Karpas-422 (cell line): ENCODE measurements at regions not wholly inside any gene's neighbourhood (a gene's known extent, or its start where the extent isn't known, plus 50 kb on each side); places are given as distances from the start of the nearest gene placed in this dataset.
"Not testable (repeated sequence)": the region's sequence is repeated elsewhere in the genome, so short reads cannot be mapped to it uniquely, and the experiment has no call there.

Experiments
- DNase-seq: peaks from one replicate; pipeline ENCODE4 v3.0.0-alpha.2; 2015
- H2AFZ ChIP-seq: fragments of 200-600 bp; sonication (generic); 2 replicates; pipeline ENCODE4 v1.6.1; 2014; ENCODE audit warnings: antibody characterized with exemption, low read length, mixed read lengths
- H3K27ac ChIP-seq: fragments of 200-600 bp; sonication (generic); 2 replicates; pipeline ENCODE4 v1.5.1; 2014; ENCODE audit warnings: mild to moderate bottlenecking, low read length, moderate library complexity
- H3K27me3 ChIP-seq: fragments of 200-600 bp; sonication (generic); 2 replicates; pipeline ENCODE4 v1.6.1; 2014; ENCODE audit warnings: low read length, mixed read lengths
- H3K36me3 ChIP-seq: fragments of 200-600 bp; sonication (generic); 2 replicates; pipeline ENCODE4 v1.6.1; 2014; ENCODE audit warnings: low read length, mixed read lengths; ENCODE audit not compliant: insufficient read depth
- H3K4me1 ChIP-seq: fragments of 200-600 bp; sonication (generic); 2 replicates; pipeline ENCODE4 v1.6.1; 2014; ENCODE audit warnings: mild to moderate bottlenecking, low read length, mixed read lengths
- H3K4me2 ChIP-seq: fragments of 200-600 bp; sonication (generic); 2 replicates; pipeline ENCODE4 v1.6.1; 2014; ENCODE audit warnings: low read length, low read depth, mild to moderate bottlenecking; ENCODE audit not compliant: poor library complexity, severe bottlenecking
- H3K4me3 ChIP-seq: fragments of 200-600 bp; sonication (generic); 2 replicates; pipeline ENCODE4 v1.5.1; 2014; ENCODE audit warnings: mild to moderate bottlenecking, antibody characterized with exemption, low read length, mixed read lengths
- H3K79me2 ChIP-seq: fragments of 200-600 bp; sonication (generic); 2 replicates; pipeline ENCODE4 v1.6.1; 2014; ENCODE audit warnings: mild to moderate bottlenecking, low read length, mixed read lengths
- H3K9ac ChIP-seq: fragments of 200-600 bp; sonication (generic); 2 replicates; pipeline ENCODE4 v1.6.0; 2014; ENCODE audit warnings: low read length
- H3K9me2 ChIP-seq: fragments of 200-600 bp; sonication (generic), shearing (Covaris generic); replicated peaks from 2 replicates; pipeline ENCODE4 v1.6.0; 2014; ENCODE audit warnings: mild to moderate bottlenecking, low read length, moderate library complexity; ENCODE audit not compliant: insufficient read depth
- H3K9me3 ChIP-seq: fragments of 300-700, 200-600 bp; sonication (generic); 2 replicates; pipeline ENCODE4 v1.6.1; 2014; ENCODE audit warnings: low read length, mixed read lengths
- H4K20me1 ChIP-seq: fragments of 200-600 bp; sonication (generic); 2 replicates; pipeline ENCODE4 v1.6.1; 2014; ENCODE audit warnings: mild to moderate bottlenecking, antibody characterized with exemption, low read length, low read depth; ENCODE audit not compliant: insufficient read depth

GRCh38 chr6:33507261-33507660, 52.9 kb downstream of the ZBTB9 start:
- H3K4me1 ChIP-seq, result no peaks in the 10 kb centered on the region

GRCh38 chr6:33508935-33509926, 54.9 kb downstream of the ZBTB9 start:
- Histone ChIP-seq H3K4me3 (no peak overlapping the region), H3K27ac (no peak overlapping the region), H3K9ac (no peak overlapping the region), H3K79me2 (no peaks in the 10 kb centered on the region), H3K36me3 (no peaks in the 10 kb centered on the region), H3K4me2 (no peak overlapping the region), H3K4me1 (no peaks in the 10 kb centered on the region), H4K20me1 (no peaks in the 10 kb centered on the region), H3K27me3 (no peaks in the 10 kb centered on the region), H3K9me3 (no peaks in the 10 kb centered on the region), H3K9me2 (no peaks in the 10 kb centered on the region), H2AFZ (no peak overlapping the region)
- DNase-seq, result no peak

More at GRCh38 chr6:33507261-33507660, 52.9 kb downstream of the ZBTB9 start:
- Histone ChIP-seq H3K9me2 (no peaks in the 10 kb centered on the region), H3K9ac (no peak overlapping the region), H3K27me3 (no peaks in the 10 kb centered on the region; the same call in 1 of the 2 replicates), H3K4me2 (no peak overlapping the region), H3K36me3 (no peaks in the 10 kb centered on the region), H3K4me3 (no peak overlapping the region), H3K9me3 (no peaks in the 10 kb centered on the region), H3K79me2 (no peaks in the 10 kb centered on the region), H4K20me1 (no peaks in the 10 kb centered on the region), H3K27ac (no peak overlapping the region), H2AFZ (no peak overlapping the region)
- no peak for DNase-seq

DNA sequence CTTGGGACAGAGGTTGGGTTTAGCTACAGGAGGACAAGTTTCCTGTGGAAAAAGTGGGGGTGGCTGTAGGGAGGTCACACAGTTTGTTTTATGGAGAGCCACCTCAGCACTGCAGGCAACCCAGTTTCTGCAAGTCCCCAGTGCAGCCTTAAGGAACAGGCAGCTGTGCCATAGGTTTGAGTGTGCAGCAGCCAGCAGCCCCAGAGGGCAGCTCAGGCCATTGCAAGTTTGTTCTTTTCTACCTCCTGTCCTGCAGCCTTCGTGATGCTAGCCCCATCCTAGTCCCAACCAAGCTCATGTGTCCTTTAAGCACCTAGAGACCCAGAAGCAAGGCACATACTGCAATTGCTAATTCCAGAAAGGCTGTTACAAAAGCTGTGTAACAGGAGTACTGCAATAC, 58.8 kb downstream of the ZBTB9 start:
- DNase-seq, result no peak
- H3K9me3 ChIP-seq, result no peaks in the 10 kb centered on the region
- no peaks in the 10 kb centered on the region for H3K27me3 ChIP-seq
- H3K4me2 ChIP-seq, result no peak overlapping the region
- H3K79me2 ChIP-seq, result no peaks in the 10 kb centered on the region
- no peak overlapping the region for H3K9ac ChIP-seq
- no peaks in the 10 kb centered on the region for H3K36me3 ChIP-seq
- no peaks in the 10 kb centered on the region for H4K20me1 ChIP-seq
- no peak overlapping the region for H2AFZ ChIP-seq
- H3K9me2 ChIP-seq, result no peaks in the 10 kb centered on the region
- H3K4me1 ChIP-seq, result no peaks in the 10 kb centered on the region
- H3K27ac ChIP-seq, result no peak overlapping the region
- no peak overlapping the region for H3K4me3 ChIP-seq

DNA sequence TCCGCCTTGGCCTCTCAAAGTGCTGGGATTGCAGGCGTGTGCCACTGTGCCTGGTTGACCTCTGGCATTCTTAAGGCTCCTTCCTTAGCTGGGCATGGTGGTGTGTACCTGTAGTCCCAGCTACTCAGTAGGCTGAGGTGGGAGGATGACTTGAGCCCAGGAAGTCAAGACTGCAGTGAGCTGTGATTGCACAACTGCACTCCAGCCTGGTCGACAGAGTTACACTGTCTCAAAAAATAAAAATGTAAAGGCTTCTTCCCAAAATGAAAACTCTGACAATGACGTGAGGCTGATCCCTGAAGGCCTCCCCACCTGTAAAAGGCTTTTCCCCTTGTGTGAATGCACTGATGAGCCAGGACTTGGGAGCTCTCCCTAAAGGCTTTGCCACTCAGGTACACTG, 62.4 kb downstream of the ZBTB9 start:
- Histone ChIP-seq H2AFZ (no peak overlapping the region), H3K27me3 (no peaks in the 10 kb centered on the region), H3K9me3 (no peaks in the 10 kb centered on the region), H3K9ac (no peak overlapping the region), H3K4me1 (no peaks in the 10 kb centered on the region), H3K27ac (no peak overlapping the region), H3K4me2 (no peak overlapping the region), H3K79me2 (no peaks in the 10 kb centered on the region), H3K36me3 (no peaks in the 10 kb centered on the region), H4K20me1 (no peaks in the 10 kb centered on the region), H3K4me3 (no peak overlapping the region), H3K9me2 (no peaks in the 10 kb centered on the region)
- no peak for DNase-seq

DNA sequence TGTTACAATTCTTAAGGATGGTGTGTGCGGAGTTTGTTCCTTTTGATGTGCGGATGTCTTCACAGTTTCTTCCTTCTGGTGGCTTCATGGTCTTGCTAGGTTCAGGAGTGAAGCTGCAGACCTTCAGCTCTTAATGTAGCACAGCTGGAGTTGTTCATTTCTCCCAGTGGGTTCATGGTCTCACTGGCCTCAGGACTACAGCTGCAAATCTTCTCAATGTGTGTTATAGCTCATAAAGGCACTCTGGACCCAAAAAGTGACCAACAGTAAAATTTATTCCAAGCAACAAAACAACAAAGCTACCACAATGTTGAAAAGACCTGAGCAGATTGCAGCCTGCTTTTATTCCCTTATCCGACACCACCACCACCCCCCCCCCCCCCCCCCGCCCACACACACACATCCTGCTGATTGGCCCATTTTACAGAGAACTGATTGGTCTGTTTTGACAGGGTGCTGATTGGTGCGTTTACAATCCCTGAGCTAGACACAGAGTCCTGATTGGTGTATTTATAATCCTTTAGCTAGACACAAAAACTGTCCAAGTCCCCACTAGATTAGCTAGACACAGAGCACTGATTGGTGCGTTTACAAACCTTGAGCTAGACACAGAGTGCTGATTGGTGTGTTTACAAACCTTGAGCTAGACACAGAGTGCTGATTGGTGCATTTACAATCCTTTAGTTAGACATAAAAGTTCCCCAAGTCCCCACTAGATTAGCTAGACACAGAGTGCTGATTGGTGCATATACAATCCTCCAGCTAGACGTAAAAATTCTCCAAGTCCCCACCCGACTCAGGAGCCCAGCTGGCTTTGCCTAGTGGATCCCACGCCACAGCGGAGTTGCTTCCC, 59.2 kb downstream of the BAK1 start:
- H3K27me3 ChIP-seq, H3K4me1 ChIP-seq, H3K4me2 ChIP-seq, H3K9me2 ChIP-seq, H4K20me1 ChIP-seq, H2AFZ ChIP-seq, H3K36me3 ChIP-seq, H3K9me3 ChIP-seq, H3K9ac ChIP-seq, H3K4me3 ChIP-seq, H3K27ac ChIP-seq, H3K79me2 ChIP-seq: not testable (repeated sequence)
- peak; percentile 38 for DNase-seq

GRCh38 chr6:33521489-33522091, 58.5 kb downstream of the BAK1 start:
- H2AFZ ChIP-seq, result no peak overlapping the region
- no peaks in the 10 kb centered on the region for H3K27me3 ChIP-seq
- H3K4me1 ChIP-seq, result no peaks in the 10 kb centered on the region
- H3K4me3 ChIP-seq, result no peak overlapping the region
- H3K9ac ChIP-seq, result no peak overlapping the region
- no peaks in the 10 kb centered on the region for H4K20me1 ChIP-seq
- H3K36me3 ChIP-seq, result no peaks in the 10 kb centered on the region
- no peaks in the 10 kb centered on the region for H3K9me2 ChIP-seq
- no peak overlapping the region for H3K4me2 ChIP-seq
- no peak for DNase-seq
- H3K9me3 ChIP-seq, result no peaks in the 10 kb centered on the region
- no peaks in the 10 kb centered on the region for H3K79me2 ChIP-seq
- no peak overlapping the region for H3K27ac ChIP-seq
